ENCODE measurements at regions not wholly inside any gene's neighbourhood (a gene's known extent, or its start where the extent isn't known, plus 50 kb on each side); places are given as distances from the start of the nearest gene placed in this dataset.
"Not testable (repeated sequence)": the region's sequence is repeated elsewhere in the genome, so short reads cannot be mapped to it uniquely, and the experiment has no call there.

- DNase-seq (ENCODE audit: low spot score in 2 of 2) = no peak
- H3K36me3 Mint-ChIP-seq = no peaks in the 10 kb centered on the region
- peaks cover 4 to 13% of the 10 kb centered on the region in 2 donors for H3K9me3 Mint-ChIP-seq
- no peak overlapping the region for H3K27ac Mint-ChIP-seq
- no peak for ATAC-seq
Measured at GRCh38 chr16:64370112-64370511, 751.8 kb downstream of the CDH11 start.

GRCh38 chr16:64365448-64365931 lies 756.4 kb downstream of the CDH11 start:
- ATAC-seq (no peak), DNase-seq (ENCODE audit: low spot score in 2 of 2) (no peak)
- Mint-ChIP-seq H3K27ac (no peak overlapping the region), H3K36me3 (no peaks in the 10 kb centered on the region), H3K9me3 (peaks cover 10% of the 10 kb centered on the region in 2 donors)

- Mint-ChIP-seq H3K27ac (no peak overlapping the region), H3K36me3 (peaks cover 0 to 5% of the 10 kb centered on the region in 2 donors), H3K9me3 (peaks cover 10 to 15% of the 10 kb centered on the region in 2 donors)
- DNase-seq (ENCODE audit: low spot score in 2 of 2) = no peak
- ATAC-seq = no peak
Measured at GRCh38 chr16:64364894-64365293, 757.0 kb downstream of the CDH11 start.

DNA sequence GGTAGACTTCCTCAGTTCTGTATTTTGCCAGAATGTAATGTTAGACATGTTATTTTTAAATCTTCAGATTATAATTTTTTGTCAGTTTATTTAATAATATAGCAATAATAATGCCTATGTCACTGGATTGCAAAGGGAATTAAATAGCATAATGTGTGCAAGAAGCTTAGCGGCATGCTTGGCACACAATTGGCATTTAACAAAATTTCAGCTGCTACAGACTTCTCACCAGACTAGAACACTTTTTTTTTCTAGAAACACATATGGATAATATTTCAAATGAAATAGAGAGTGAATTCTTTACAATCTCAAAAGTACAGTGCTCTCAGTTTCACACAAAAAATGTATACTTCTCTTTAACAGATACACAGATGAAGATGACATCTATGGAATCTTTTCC lies 757.4 kb downstream of the CDH11 start:
- peaks cover 10 to 15% of the 10 kb centered on the region in 2 donors for H3K9me3 Mint-ChIP-seq
- no peak overlapping the region for H3K27ac Mint-ChIP-seq
- H3K36me3 Mint-ChIP-seq = peaks cover 0 to 5% of the 10 kb centered on the region in 2 donors
- DNase-seq (ENCODE audit: low spot score in 2 of 2) = no peak
- no peak for ATAC-seq

DNA sequence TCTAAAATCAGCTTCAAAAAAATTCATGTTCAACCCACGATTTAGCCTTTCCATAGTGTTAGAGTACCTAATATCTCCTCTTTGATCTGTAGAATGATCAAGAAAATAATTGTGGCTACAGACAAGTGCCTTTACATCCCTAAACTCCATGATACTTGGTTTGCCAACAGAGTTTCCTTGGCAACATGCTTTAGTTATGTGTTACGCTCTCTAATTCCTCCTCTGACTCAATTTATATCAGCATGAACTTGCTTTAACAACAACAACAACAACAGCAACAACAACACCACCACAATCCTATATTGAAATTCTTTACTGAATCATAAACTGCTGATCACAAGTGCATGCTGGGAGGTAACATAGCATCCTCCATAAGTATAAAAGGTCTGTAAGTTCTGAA lies 757.8 kb downstream of the CDH11 start:
- Mint-ChIP-seq H3K27ac (no peak overlapping the region), H3K36me3 (peaks cover 0 to 5% of the 10 kb centered on the region in 2 donors), H3K9me3 (peaks cover 7 to 15% of the 10 kb centered on the region in 2 donors)
- DNase-seq (ENCODE audit: low spot score in 2 of 2) = no peak
- ATAC-seq = no peak

DNA sequence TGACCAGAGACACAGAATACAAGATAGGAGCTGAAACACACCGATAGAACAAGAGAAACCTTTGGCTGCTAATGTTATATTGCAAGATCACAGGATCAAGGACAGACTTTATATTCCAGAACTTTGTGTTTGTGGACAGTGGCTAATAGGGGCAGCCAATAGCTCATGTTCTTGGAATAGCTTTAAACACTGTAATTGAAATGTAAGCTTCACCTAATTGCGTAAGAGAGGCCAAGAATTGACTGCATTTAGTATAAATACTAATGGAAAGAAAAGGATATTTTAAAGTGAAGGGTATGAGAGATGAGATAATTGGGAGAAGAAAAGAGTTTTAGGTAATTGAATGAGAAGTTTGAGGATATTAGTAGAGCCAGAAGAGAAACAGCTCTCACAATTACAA lies 758.8 kb downstream of the CDH11 start:
- ATAC-seq (no peak), DNase-seq (ENCODE audit: low spot score in 2 of 2) (no peak)
- no peak overlapping the region for H3K27ac Mint-ChIP-seq
- H3K9me3 Mint-ChIP-seq = peaks cover 7 to 15% of the 10 kb centered on the region in 2 donors
- peaks cover 0 to 5% of the 10 kb centered on the region in 2 donors for H3K36me3 Mint-ChIP-seq

GRCh38 chr16:64362193-64362592 lies 759.7 kb downstream of the CDH11 start:
- DNase-seq (ENCODE audit: low spot score in 2 of 2) = no peak
- Mint-ChIP-seq H3K36me3 (peaks cover 0 to 10% of the 10 kb centered on the region in 2 donors), H3K9me3 (peaks cover 12 to 15% of the 10 kb centered on the region in 2 donors)

GRCh38 chr16:64361753-64362152 lies 760.1 kb downstream of the CDH11 start:
- ATAC-seq (no peak), DNase-seq (ENCODE audit: low spot score in 2 of 2) (no peak)
- Mint-ChIP-seq H3K9me3 (peaks cover 12 to 15% of the 10 kb centered on the region in 2 donors), H3K36me3 (peaks cover 0 to 10% of the 10 kb centered on the region in 2 donors), H3K27ac (no peak overlapping the region)

More at GRCh38 chr16:64362193-64362592, 759.7 kb downstream of the CDH11 start:
- no peak overlapping the region for H3K27ac Mint-ChIP-seq
- no peak for ATAC-seq

- H3K36me3 Mint-ChIP-seq = peaks cover 0 to 10% of the 10 kb centered on the region in 2 donors
- no peak overlapping the region for H3K27ac Mint-ChIP-seq
- DNase-seq (ENCODE audit: low spot score in 2 of 2) = no peak
- H3K9me3 Mint-ChIP-seq = peaks cover 11% of the 10 kb centered on the region in 2 donors
- no peak for ATAC-seq
Measured at GRCh38 chr16:64358291-64358690, 763.6 kb downstream of the CDH11 start.

DNA sequence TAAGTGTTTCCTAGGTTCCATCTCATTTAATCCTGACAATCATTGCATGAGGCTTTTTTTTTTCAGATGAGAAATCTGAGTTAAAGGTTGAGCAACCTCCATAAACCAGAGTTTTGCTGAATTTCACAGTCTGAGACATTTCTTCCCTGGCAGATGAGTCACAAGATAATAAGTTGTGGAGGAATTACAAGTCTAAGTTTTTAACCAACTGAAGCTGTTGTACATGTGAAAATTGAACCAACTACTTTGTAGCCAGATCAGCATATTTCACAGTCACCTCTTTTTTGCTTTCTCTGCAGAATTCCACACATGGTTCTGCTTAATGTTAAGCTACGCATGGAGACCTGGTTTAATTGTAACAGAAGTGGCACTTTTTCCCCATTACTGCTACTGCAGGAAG lies 765.6 kb downstream of the CDH11 start:
- no peak overlapping the region for H3K27ac Mint-ChIP-seq
- H3K9me3 Mint-ChIP-seq = peaks cover 5 to 16% of the 10 kb centered on the region in 2 donors
- DNase-seq (ENCODE audit: low spot score in 2 of 2) = no peak
- ATAC-seq = no peak
- peaks cover 0 to 12% of the 10 kb centered on the region in 2 donors for H3K36me3 Mint-ChIP-seq

DNA sequence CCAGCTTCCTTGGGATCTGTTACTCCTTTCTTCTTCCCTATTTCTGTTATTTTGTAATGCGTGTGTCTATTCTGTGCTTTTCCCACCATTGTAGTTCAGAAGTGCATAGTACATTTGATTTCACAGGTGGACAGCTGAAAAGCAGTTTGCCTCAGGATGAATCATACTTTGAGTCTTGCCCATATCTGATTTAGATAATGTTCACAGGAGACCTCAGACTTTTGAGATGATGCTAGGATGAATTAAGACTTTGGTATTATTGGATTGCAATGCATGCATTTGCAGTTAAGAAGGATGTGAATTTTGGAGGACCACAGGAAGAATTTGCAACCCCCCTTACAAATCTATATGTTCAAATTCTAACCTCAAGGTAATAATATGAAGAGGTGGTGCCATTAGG lies 769.6 kb downstream of the CDH11 start:
- DNase-seq (ENCODE audit: low spot score in 2 of 2) = no peak
- Mint-ChIP-seq H3K9me3 (peaks cover 4 to 20% of the 10 kb centered on the region in 2 donors), H3K27ac (no peak overlapping the region), H3K36me3 (peaks cover 0 to 8% of the 10 kb centered on the region in 2 donors)
- ATAC-seq = no peak

GRCh38 chr16:64351121-64351520 lies 770.7 kb downstream of the CDH11 start:
- no peak overlapping the region for H3K27ac Mint-ChIP-seq
- H3K36me3 Mint-ChIP-seq = peaks cover 0 to 8% of the 10 kb centered on the region in 2 donors
- peaks cover 4 to 15% of the 10 kb centered on the region in 2 donors for H3K9me3 Mint-ChIP-seq
- DNase-seq (ENCODE audit: low spot score in 2 of 2) = no peak
- ATAC-seq = no peak

DNA sequence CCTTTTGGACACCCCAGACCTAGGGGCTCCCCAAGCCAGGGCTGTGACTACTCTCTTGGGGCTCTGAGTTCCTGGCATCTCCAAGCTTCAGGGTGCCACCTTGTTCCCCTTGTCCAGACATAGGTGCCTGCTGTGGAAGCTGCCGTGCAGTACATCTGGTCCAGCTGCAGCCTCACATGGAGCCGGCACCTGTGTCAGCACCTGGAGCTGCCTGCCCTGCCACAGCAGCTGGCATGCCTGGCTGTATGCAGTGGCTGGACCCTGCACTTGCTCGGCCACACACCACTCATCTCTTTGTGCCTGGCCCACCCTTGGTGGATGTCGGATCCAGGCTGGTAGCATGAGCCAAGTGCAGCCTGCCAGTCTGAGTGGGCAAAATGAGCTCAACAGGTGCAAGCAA lies 775.8 kb downstream of the CDH11 start:
- H3K9me3 Mint-ChIP-seq = peaks cover 13 to 14% of the 10 kb centered on the region in 2 donors
- no peak overlapping the region for H3K27ac Mint-ChIP-seq
- ATAC-seq = no peak
- DNase-seq (ENCODE audit: low spot score in 2 of 2) = no peak
- peaks cover 0 to 11% of the 10 kb centered on the region in 2 donors for H3K36me3 Mint-ChIP-seq

DNA sequence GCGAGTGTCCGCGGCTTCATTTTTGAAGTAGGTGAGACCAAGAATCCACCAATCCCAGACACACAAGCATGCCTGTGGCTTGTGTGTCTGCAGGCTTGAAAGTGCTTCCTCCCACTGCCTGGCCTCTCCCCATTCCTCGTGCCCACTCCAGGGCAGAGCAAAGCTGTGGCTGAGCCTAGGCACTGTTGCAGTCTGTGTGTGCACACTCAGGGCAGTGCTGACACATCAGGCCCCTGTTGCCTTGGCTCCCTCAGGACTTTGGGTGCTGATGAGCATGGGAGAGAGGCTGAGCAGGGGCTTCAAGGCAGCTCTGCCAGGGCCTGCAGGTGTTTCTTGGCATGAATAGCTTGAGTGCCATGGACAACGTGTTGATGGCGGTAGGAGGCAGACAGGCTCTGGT lies 776.7 kb downstream of the CDH11 start:
- Mint-ChIP-seq H3K9me3 (peaks cover 10 to 15% of the 10 kb centered on the region in 2 donors), H3K27ac (no peak overlapping the region), H3K36me3 (peaks cover 0 to 7% of the 10 kb centered on the region in 2 donors)
- no peak for ATAC-seq
- no peak for DNase-seq (ENCODE audit: low spot score in 2 of 2)

GRCh38 chr16:64343820-64344443 lies 777.9 kb downstream of the CDH11 start:
- not testable (repeated sequence) for H3K36me3 Mint-ChIP-seq; DNase-seq (ENCODE audit: low spot score in 2 of 2); H3K27ac Mint-ChIP-seq; ATAC-seq
- H3K9me3 Mint-ChIP-seq = peaks cover 14 to 18% of the 10 kb centered on the region in 2 donors

GRCh38 chr16:64343061-64343819 lies 778.6 kb downstream of the CDH11 start:
- ATAC-seq (no peak), DNase-seq (ENCODE audit: low spot score in 2 of 2) (no peak)
- peaks cover 19 to 23% of the 10 kb centered on the region in 2 donors for H3K9me3 Mint-ChIP-seq
- peaks cover 0 to 11% of the 10 kb centered on the region in 2 donors for H3K36me3 Mint-ChIP-seq
- no peak overlapping the region for H3K27ac Mint-ChIP-seq

- not testable (repeated sequence) for ATAC-seq; H3K27ac Mint-ChIP-seq; DNase-seq (ENCODE audit: low spot score in 2 of 2)
- H3K9me3 Mint-ChIP-seq = peaks cover 15 to 19% of the 10 kb centered on the region in 2 donors
- H3K36me3 Mint-ChIP-seq = peaks cover 0 to 11% of the 10 kb centered on the region in 2 donors
Measured at GRCh38 chr16:64341336-64341735, 780.5 kb downstream of the CDH11 start.
